ENCODE measurements at regions not wholly inside any gene's neighbourhood (a gene's known extent, or its start where the extent isn't known, plus 50 kb on each side); places are given as distances from the start of the nearest gene placed in this dataset.
A peak's percentile ranks its signal among the peaks of the same experiment; 100 is the strongest.

GRCh38 chr10:117720931-117721835 is 178.6 kb downstream of the EMX2 start:
- ChIA-PET CTCF (no interaction called here), POLR2A (ENCODE audit: low non-redundant PET) (no interaction called here)
- H3K9me3 ChIP-seq (ENCODE audit: low read depth, low read length, poor library complexity, severe bottlenecking), result no peaks in the 10 kb centered on the region
- no peaks in the 10 kb centered on the region for H3K4me1 ChIP-seq (ENCODE audit: insufficient read depth, low read length, poor library complexity, severe bottlenecking)
- no peak overlapping the region for H3K27ac ChIP-seq (ENCODE audit: low read depth, low read length, poor library complexity, severe bottlenecking)
- no peaks in the 10 kb centered on the region for H3K36me3 ChIP-seq (ENCODE audit: insufficient read depth, low read length, poor library complexity, severe bottlenecking)
- H3K4me3 ChIP-seq (ENCODE audit: low read depth, low read length, poor library complexity, severe bottlenecking), result no peak overlapping the region
- DNase-seq (ENCODE audit: low spot score), result no peak
- no TSS peak for BruUV-seq (replicated peaks)
- intact Hi-C loops (cut with micrococcal nuclease; ENCODE audit: unreplicated experiment), result no loop called here
- peaks cover 54% of the 10 kb centered on the region for H3K27me3 ChIP-seq (replicated peaks; ENCODE audit: insufficient read depth, low read depth, low read length, poor library complexity)
- TF ChIP-seq EZH2 (IDR thresholded peaks at IDR 0.05; ENCODE audit: borderline replicate concordance, low read depth, low read length, poor library complexity, severe bottlenecking) (no peak), CTCF (conservative IDR thresholded peaks at IDR 0.05; ENCODE audit: low read depth, low read length) (no peak)

DNA sequence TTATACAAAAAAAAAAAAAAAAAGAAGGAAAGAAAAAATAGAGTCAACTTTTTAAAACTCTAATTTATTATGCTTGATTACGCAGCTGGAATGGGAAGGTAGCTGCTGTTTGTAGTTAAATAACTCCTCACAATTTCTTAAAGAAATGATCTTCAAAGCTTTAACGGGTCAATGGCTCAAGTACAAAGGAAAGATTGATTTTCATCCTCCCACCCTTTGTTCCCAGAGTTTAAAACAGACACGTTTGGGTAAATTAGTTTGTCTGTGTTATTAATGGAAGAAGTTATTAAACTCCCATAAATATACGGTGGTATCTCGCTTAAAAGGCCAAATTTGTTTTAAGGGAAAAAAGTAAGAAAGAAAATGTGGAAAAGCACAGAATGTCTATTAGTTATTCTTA is 179.3 kb downstream of the EMX2 start:
- TF ChIP-seq CTCF (conservative IDR thresholded peaks at IDR 0.05; ENCODE audit: low read depth, low read length) (no peak), EZH2 (IDR thresholded peaks at IDR 0.05; ENCODE audit: borderline replicate concordance, low read depth, low read length, poor library complexity, severe bottlenecking) (no peak)
- ChIA-PET CTCF (no interaction called here), POLR2A (ENCODE audit: low non-redundant PET) (no interaction called here)
- intact Hi-C loops (cut with micrococcal nuclease; ENCODE audit: unreplicated experiment), result no loop called here
- no peak for DNase-seq (ENCODE audit: low spot score)
- no peaks in the 10 kb centered on the region for H3K9me3 ChIP-seq (ENCODE audit: low read depth, low read length, poor library complexity, severe bottlenecking)
- H3K27me3 ChIP-seq (replicated peaks; ENCODE audit: insufficient read depth, low read depth, low read length, poor library complexity), result peaks cover 55% of the 10 kb centered on the region
- no TSS peak for BruUV-seq (replicated peaks)
- no peaks in the 10 kb centered on the region for H3K4me1 ChIP-seq (ENCODE audit: insufficient read depth, low read length, poor library complexity, severe bottlenecking)
- no peak overlapping the region for H3K4me3 ChIP-seq (ENCODE audit: low read depth, low read length, poor library complexity, severe bottlenecking)
- H3K27ac ChIP-seq (ENCODE audit: low read depth, low read length, poor library complexity, severe bottlenecking), result no peak overlapping the region
- no peaks in the 10 kb centered on the region for H3K36me3 ChIP-seq (ENCODE audit: insufficient read depth, low read length, poor library complexity, severe bottlenecking)

DNA sequence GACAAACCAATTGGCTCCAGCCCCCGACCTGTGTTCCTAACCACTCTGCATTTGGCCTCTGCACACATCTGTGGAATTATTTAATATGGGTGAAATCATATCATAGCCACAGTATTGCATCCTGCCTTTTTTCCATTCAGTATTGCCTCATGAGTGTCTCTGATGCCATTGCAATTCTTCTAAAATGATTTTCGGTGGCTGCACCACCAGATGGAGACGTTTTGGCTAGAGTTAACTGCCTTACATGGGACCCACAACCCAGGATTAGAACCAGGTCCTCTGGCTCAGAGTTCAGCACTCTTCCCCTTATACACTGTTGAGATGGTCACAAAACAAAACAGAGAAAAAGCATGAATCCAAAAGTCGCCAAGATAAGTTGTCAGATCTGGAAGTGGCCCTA is 180.8 kb downstream of the EMX2 start:
- Histone ChIP-seq H3K4me3 (ENCODE audit: low read depth, low read length, poor library complexity, severe bottlenecking) (no peak overlapping the region), H3K36me3 (ENCODE audit: insufficient read depth, low read length, poor library complexity, severe bottlenecking) (no peaks in the 10 kb centered on the region), H3K9me3 (ENCODE audit: low read depth, low read length, poor library complexity, severe bottlenecking) (no peaks in the 10 kb centered on the region), H3K27ac (ENCODE audit: low read depth, low read length, poor library complexity, severe bottlenecking) (no peak overlapping the region), H3K27me3 (replicated peaks; ENCODE audit: insufficient read depth, low read depth, low read length, poor library complexity) (peaks cover 66% of the 10 kb centered on the region), H3K4me1 (ENCODE audit: insufficient read depth, low read length, poor library complexity, severe bottlenecking) (no peaks in the 10 kb centered on the region)
- ChIA-PET POLR2A (ENCODE audit: low non-redundant PET) (no interaction called here), CTCF (no interaction called here)
- intact Hi-C loops (cut with micrococcal nuclease; ENCODE audit: unreplicated experiment), result no loop called here
- no TSS peak for BruUV-seq (replicated peaks)
- no peak for DNase-seq (ENCODE audit: low spot score)
- TF ChIP-seq EZH2 (IDR thresholded peaks at IDR 0.05; ENCODE audit: borderline replicate concordance, low read depth, low read length, poor library complexity, severe bottlenecking) (no peak), CTCF (conservative IDR thresholded peaks at IDR 0.05; ENCODE audit: low read depth, low read length) (0 out of 2 replicates have a peak, but pooled peaks have one; percentile 23)

All from A673 (cell line).